Neuronal stem cell (in vitro differentiated cells): ENCODE measurements at regions not wholly inside any gene's neighbourhood (a gene's known extent, or its start where the extent isn't known, plus 50 kb on each side); places are given as distances from the start of the nearest gene placed in this dataset.

Experiments
- DNase-seq: peaks from one replicate; pipeline ENCODE4 v3.0.0-alpha.2; 2013; ENCODE audit warnings: low spot score
- H2AFZ ChIP-seq: one replicate; pipeline ENCODE4 v1.6.1; 2013; ENCODE audit warnings: mild to moderate bottlenecking, low read length, inconsistent platforms
- H2AK5ac ChIP-seq: 2 replicates; pipeline ENCODE4 v1.6.1; 2013; ENCODE audit warnings: low read depth, mild to moderate bottlenecking, inconsistent platforms, low read length, moderate library complexity, mixed read lengths
- H2BK120ac ChIP-seq: 2 replicates; pipeline ENCODE4 v1.6.1; 2013; ENCODE audit warnings: low read depth, mild to moderate bottlenecking, inconsistent platforms, low read length, moderate library complexity, mixed read lengths
- H2BK12ac ChIP-seq: one replicate; pipeline ENCODE4 v1.6.1; 2013; ENCODE audit warnings: low read length, inconsistent platforms
- H2BK15ac ChIP-seq: 2 replicates; pipeline ENCODE4 v1.6.1; 2013; ENCODE audit warnings: mild to moderate bottlenecking, low read length, inconsistent platforms, mixed read lengths
- H2BK5ac ChIP-seq: one replicate; pipeline ENCODE4 v1.6.1; 2013; ENCODE audit warnings: inconsistent platforms, mild to moderate bottlenecking, low read length, moderate library complexity
- H3K14ac ChIP-seq: one replicate; pipeline ENCODE4 v1.6.1; 2013; ENCODE audit warnings: low read length, inconsistent platforms
- H3K18ac ChIP-seq: 2 replicates; pipeline ENCODE4 v1.6.1; 2013; ENCODE audit warnings: low read length, inconsistent platforms
- H3K23ac ChIP-seq: 2 replicates; pipeline ENCODE4 v1.6.1; 2013; ENCODE audit warnings: low read depth, mild to moderate bottlenecking, mixed read lengths, low read length, inconsistent platforms; ENCODE audit not compliant: poor library complexity
- H3K27ac ChIP-seq: replicated peaks from 3 replicates; pipeline ENCODE4 v1.5.1; 2013; ENCODE audit warnings: low read length, inconsistent platforms
- H3K27me3 ChIP-seq, 3 experiments: 2 replicates each; pipeline ENCODE4 v1.6.1; 2013; ENCODE audit warnings: low read length in 3 of 3, mild to moderate bottlenecking in 2 of 3, inconsistent platforms in 1 of 3, low read depth in 1 of 3, mixed read lengths in 1 of 3, moderate library complexity in 1 of 3; ENCODE audit not compliant: control insufficient read depth in 3 of 3, insufficient read depth in 3 of 3
- H3K36me3 ChIP-seq, 2 donors: replicated peaks in 1 of 2; 2 replicates each; pipeline ENCODE4 v1.6.1; 2013; ENCODE audit warnings: low read length in 2 of 2; ENCODE audit not compliant: control insufficient read depth in 2 of 2, insufficient read depth in 2 of 2
- H3K4ac ChIP-seq: 2 replicates; pipeline ENCODE4 v1.6.1; 2013; ENCODE audit warnings: inconsistent platforms, mild to moderate bottlenecking, low read length, moderate library complexity
- H3K4me1 ChIP-seq, 2 donors: 1 replicate in 1 of 2; 2 replicates in 1 of 2; pipeline ENCODE4 v1.6.1; 2013; ENCODE audit warnings: low read length in 2 of 2, low read depth in 1 of 2; ENCODE audit not compliant: control insufficient read depth in 2 of 2, insufficient read depth in 1 of 2
- H3K4me2 ChIP-seq: one replicate; pipeline ENCODE4 v1.6.1; 2013; ENCODE audit warnings: mild to moderate bottlenecking, low read length, inconsistent platforms; ENCODE audit not compliant: insufficient read depth, poor library complexity, severe bottlenecking
- H3K4me3 ChIP-seq, 2 donors: 2 replicates each; pipeline ENCODE4 v1.5.1; 2013; ENCODE audit warnings: low read length in 2 of 2, mild to moderate bottlenecking in 2 of 2, inconsistent platforms in 1 of 2, moderate library complexity in 1 of 2
- H3K79me1 ChIP-seq: one replicate; pipeline ENCODE4 v1.6.1; 2013; ENCODE audit warnings: low read depth, mild to moderate bottlenecking, inconsistent platforms, low read length, moderate library complexity
- H3K9ac ChIP-seq: one replicate; pipeline ENCODE4 v1.6.1; 2013; ENCODE audit warnings: mild to moderate bottlenecking, low read depth, low read length, inconsistent platforms; ENCODE audit not compliant: poor library complexity
- H3K9me3 ChIP-seq, 2 donors: replicated peaks in 1 of 2; 2 replicates each; pipeline versions ENCODE3 to v1.6.1; 2013; ENCODE audit warnings: low read length in 2 of 2, mild to moderate bottlenecking in 2 of 2, inconsistent platforms in 1 of 2, low read depth in 1 of 2, mixed read lengths in 1 of 2, moderate library complexity in 1 of 2; ENCODE audit not compliant: control insufficient read depth in 2 of 2, insufficient read depth in 1 of 2
- H4K8ac ChIP-seq: one replicate; pipeline ENCODE4 v1.6.1; 2013; ENCODE audit warnings: low read depth, mild to moderate bottlenecking, inconsistent platforms, low read length, moderate library complexity
- H4K91ac ChIP-seq: one replicate; pipeline ENCODE4 v1.6.1; 2013; ENCODE audit warnings: low read length, low read depth, mild to moderate bottlenecking, inconsistent platforms; ENCODE audit not compliant: poor library complexity
- WGBS, 2 donors: extraction: QIAGEN DNeasy Blood & Tissue Kit; methylation state at CpG; one replicate each; pipeline ENCODE4 v1.1.7; 2013; ENCODE audit warnings: missing lambda C conversion rate in 2 of 2, mixed read lengths in 1 of 2; ENCODE audit not compliant: insufficient read length in 2 of 2, insufficient replicate concordance in 1 of 2; ENCODE audit errors: extremely low coverage in 2 of 2; 5-methylcytosine and 5-hydroxymethylcytosine counted together

DNA sequence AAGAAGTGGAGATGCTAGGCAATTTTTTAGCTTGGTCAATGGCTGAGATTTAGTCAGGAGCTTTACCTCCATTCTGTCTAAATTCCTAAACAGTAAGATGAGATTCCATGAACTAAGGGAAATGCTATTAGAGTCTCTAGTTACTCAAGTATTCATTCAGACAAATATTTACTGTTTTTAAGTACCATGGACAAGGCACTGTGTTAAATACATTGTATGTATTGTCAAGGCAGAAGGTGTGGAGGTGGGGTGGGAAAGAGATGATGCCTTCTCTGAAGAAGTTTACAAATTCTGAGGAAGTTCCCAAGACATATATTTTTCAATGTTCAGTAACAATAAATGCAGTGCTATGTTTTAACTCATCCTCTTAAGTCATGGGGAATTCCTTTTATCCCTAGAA, 459.9 kb upstream of the NMUR2 start:
- Histone ChIP-seq H2AFZ (no peak overlapping the region), H3K79me1 (no peaks in the 10 kb centered on the region), H3K4me3 (no peak overlapping the region), H3K4me2 (no peak overlapping the region), H4K91ac (no peak overlapping the region), H2BK15ac (no peak overlapping the region), H3K4ac (no peak overlapping the region), H4K8ac (no peak overlapping the region), H3K27me3 (no peaks in the 10 kb centered on the region), H3K23ac (no peak overlapping the region), H3K36me3 (no peaks in the 10 kb centered on the region), H3K14ac (no peak overlapping the region), H2BK120ac (no peak overlapping the region), H2BK12ac (no peak overlapping the region), H3K9ac (no peak overlapping the region), H3K27ac (no peak overlapping the region), H3K18ac (no peak overlapping the region), H2BK5ac (no peak overlapping the region), H3K9me3 (no peaks in the 10 kb centered on the region), H2AK5ac (no peak overlapping the region), H3K4me1 (no peaks in the 10 kb centered on the region)
- no peak for DNase-seq

DNA sequence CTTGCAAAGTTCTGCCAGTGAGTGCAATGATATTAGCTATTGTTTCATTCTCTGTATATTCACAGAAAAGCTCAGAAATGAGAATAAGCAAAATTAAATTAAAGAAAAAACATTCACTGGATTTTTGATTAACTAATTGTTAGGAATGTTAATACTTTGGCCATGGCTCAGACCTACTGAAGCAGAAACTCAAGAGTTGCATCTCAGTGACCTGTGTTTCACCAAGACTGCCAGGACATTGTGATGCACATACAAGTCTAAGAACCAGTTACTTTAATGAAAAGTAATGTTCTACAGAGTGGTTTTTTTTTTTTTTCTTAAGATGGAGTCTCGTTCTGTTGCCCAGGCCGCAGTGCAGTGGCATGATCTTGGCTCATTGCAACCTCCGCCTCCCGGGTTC, 464.9 kb upstream of the NMUR2 start:
- H2BK12ac ChIP-seq: no peak overlapping the region
- H3K4me1 ChIP-seq: no peaks in the 10 kb centered on the region
- WGBS, 2 donors: no CpG with 5 or more reads among the region's 4 CpGs
- H2AFZ ChIP-seq: no peak overlapping the region
- H3K18ac ChIP-seq: no peak overlapping the region
- H3K23ac ChIP-seq: no peak overlapping the region
- H2BK5ac ChIP-seq: no peak overlapping the region
- no peak overlapping the region for H2AK5ac ChIP-seq
- H3K4ac ChIP-seq: no peak overlapping the region
- H3K9me3 ChIP-seq: peaks cover 0 to 3% of the 10 kb centered on the region in 2 donors
- H3K14ac ChIP-seq: no peak overlapping the region
- no peaks in the 10 kb centered on the region for H3K79me1 ChIP-seq
- H3K27ac ChIP-seq: no peak overlapping the region
- no peak overlapping the region for H4K8ac ChIP-seq
- H3K9ac ChIP-seq: no peak overlapping the region
- no peak overlapping the region for H2BK120ac ChIP-seq
- H3K4me2 ChIP-seq: no peak overlapping the region
- no peak overlapping the region for H2BK15ac ChIP-seq
- H3K36me3 ChIP-seq: no peaks in the 10 kb centered on the region
- no peak for DNase-seq
- H4K91ac ChIP-seq: no peak overlapping the region
- H3K4me3 ChIP-seq: no peak overlapping the region
- H3K27me3 ChIP-seq: no peaks in the 10 kb centered on the region

DNA sequence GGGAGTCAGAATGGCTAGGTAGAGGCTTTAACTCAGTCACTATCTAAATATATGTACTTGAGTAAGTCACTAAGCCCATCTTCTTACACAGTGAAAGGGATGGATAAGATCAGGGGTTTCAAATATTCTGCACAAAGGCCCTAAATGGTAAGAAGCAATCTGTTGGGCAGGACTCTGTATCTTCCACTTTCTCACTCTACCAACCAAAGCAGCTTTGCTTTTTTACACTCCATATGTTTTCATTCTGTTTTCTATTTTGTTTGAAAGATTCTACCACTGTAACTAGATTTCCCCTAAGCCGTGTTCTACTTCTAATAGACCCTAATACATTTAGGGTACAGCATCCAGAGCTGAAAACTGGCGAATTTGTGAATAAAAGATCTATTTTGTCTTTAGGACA, 477.5 kb upstream of the NMUR2 start:
- no peak overlapping the region for H3K4me3 ChIP-seq
- H2AK5ac ChIP-seq: no peak overlapping the region
- no peak overlapping the region for H2AFZ ChIP-seq
- H3K9ac ChIP-seq: no peak overlapping the region
- H2BK5ac ChIP-seq: no peak overlapping the region
- no peak overlapping the region for H3K14ac ChIP-seq
- no peaks in the 10 kb centered on the region for H3K79me1 ChIP-seq
- H4K91ac ChIP-seq: no peak overlapping the region
- no CpG with 5 or more reads among the region's 2 CpGs for WGBS, 2 donors
- no peak overlapping the region for H3K18ac ChIP-seq
- H3K4me2 ChIP-seq: no peak overlapping the region
- no peaks in the 10 kb centered on the region for H3K36me3 ChIP-seq
- H3K23ac ChIP-seq: no peak overlapping the region
- H3K4ac ChIP-seq: no peak overlapping the region
- no peaks in the 10 kb centered on the region for H3K27me3 ChIP-seq
- no peak overlapping the region for H3K27ac ChIP-seq
- H3K4me1 ChIP-seq: no peaks in the 10 kb centered on the region
- H2BK12ac ChIP-seq: no peak overlapping the region
- no peaks in the 10 kb centered on the region for H3K9me3 ChIP-seq
- H2BK120ac ChIP-seq: no peak overlapping the region
- H2BK15ac ChIP-seq: no peak overlapping the region
- no peak overlapping the region for H4K8ac ChIP-seq
- no peak for DNase-seq

DNA sequence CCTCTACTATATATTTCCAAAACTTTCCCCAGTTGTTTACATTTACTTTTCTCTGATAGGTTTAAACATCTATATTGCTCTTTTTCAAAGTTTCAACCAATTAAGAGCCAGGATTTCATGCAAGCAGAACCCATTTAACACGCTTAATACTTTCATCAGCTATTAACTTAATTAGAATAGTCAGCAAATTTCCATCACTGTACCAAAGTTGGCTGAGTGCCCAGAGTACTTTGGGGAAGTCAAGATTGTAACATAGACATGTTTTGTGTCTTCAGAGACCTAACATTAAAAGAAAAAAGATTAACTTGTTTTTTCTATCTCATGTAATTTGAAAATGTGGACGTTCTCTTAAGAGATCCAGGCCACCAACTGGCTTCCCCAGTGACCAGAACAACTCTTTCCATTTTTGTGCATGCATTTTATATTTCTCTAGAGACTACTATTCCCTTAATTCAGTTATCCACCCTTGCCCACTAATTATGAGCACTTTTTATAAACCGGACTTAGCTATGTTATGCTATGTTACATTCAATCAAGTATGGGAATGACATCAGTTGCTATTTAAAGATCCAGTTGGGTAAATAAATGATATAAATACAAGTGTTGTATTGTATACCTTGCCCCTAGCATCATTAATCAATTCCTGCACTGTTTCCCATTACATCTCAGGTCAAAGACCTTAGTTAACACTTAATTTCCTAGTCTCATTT, 478.1 kb upstream of the NMUR2 start:
- Histone ChIP-seq H3K4me2 (no peak overlapping the region), H4K8ac (no peak overlapping the region), H3K4me1 (no peaks in the 10 kb centered on the region), H3K4ac (no peak overlapping the region), H3K27ac (no peak overlapping the region), H2BK120ac (no peak overlapping the region), H2BK15ac (no peak overlapping the region), H3K36me3 (no peaks in the 10 kb centered on the region), H3K9ac (no peak overlapping the region), H3K27me3 (no peaks in the 10 kb centered on the region), H3K18ac (no peak overlapping the region), H3K23ac (no peak overlapping the region), H2BK5ac (no peak overlapping the region), H3K9me3 (no peaks in the 10 kb centered on the region), H3K4me3 (no peak overlapping the region), H3K79me1 (no peaks in the 10 kb centered on the region), H2AK5ac (no peak overlapping the region), H2BK12ac (no peak overlapping the region), H4K91ac (no peak overlapping the region), H3K14ac (no peak overlapping the region), H2AFZ (no peak overlapping the region)
- no CpG with 5 or more reads among the region's 3 CpGs for whole genome bisulfite sequencing, 2 donors
- no peak for DNase-seq
